COLO668 (cell line): ENCODE measurements at regions not wholly inside any gene's neighbourhood (a gene's known extent, or its start where the extent isn't known, plus 50 kb on each side); places are given as distances from the start of the nearest gene placed in this dataset.

Experiments used
- DNase-seq: peaks from one replicate; lab custom pipeline; 2025; ENCODE audit not compliant: unreplicated experiment; lab: John Stamatoyannopoulos, UW

GRCh38 chr20:48194583-48194982 lies 409.3 kb upstream of the SULF2 start:
- no peak for DNase-seq

- no peak for DNase-seq
Observed at GRCh38 chr20:48193627-48194425, 408.5 kb upstream of the SULF2 start.

- no peak for DNase-seq
Observed at GRCh38 chr20:48192109-48192508, 406.8 kb upstream of the SULF2 start.

- no peak for DNase-seq
Observed at GRCh38 chr20:48191200-48191599, 405.9 kb upstream of the SULF2 start.

GRCh38 chr20:48190757-48191156 lies 405.5 kb upstream of the SULF2 start:
- DNase-seq = no peak

GRCh38 chr20:48189181-48189580 lies 403.9 kb upstream of the SULF2 start:
- DNase-seq = no peak

- no peak for DNase-seq
Observed at GRCh38 chr20:48187851-48188250, 402.6 kb upstream of the SULF2 start.

- no peak for DNase-seq
Observed at GRCh38 chr20:48186915-48187314, 401.6 kb upstream of the SULF2 start.

GRCh38 chr20:48186447-48186846 lies 401.2 kb upstream of the SULF2 start:
- DNase-seq = no peak

GRCh38 chr20:48184229-48184628 lies 398.9 kb upstream of the SULF2 start:
- no peak for DNase-seq

GRCh38 chr20:48181261-48181935 lies 396.1 kb upstream of the SULF2 start:
- DNase-seq = no peak

- no peak for DNase-seq
Observed at GRCh38 chr20:48180618-48181017, 395.3 kb upstream of the SULF2 start.

GRCh38 chr20:48180024-48180423 lies 394.7 kb upstream of the SULF2 start:
- no peak for DNase-seq

GRCh38 chr20:48178633-48179032 lies 393.4 kb upstream of the SULF2 start:
- no peak for DNase-seq

- no peak for DNase-seq
Observed at GRCh38 chr20:48177058-48177457, 391.8 kb upstream of the SULF2 start.

GRCh38 chr20:48176139-48176538 lies 390.9 kb upstream of the SULF2 start:
- no peak for DNase-seq

- DNase-seq = no peak
Observed at GRCh38 chr20:48175261-48175660, 390.0 kb upstream of the SULF2 start.

GRCh38 chr20:48172357-48172702 lies 387.0 kb upstream of the SULF2 start:
- no peak for DNase-seq

- DNase-seq = no peak
Observed at GRCh38 chr20:48171626-48172356, 386.5 kb upstream of the SULF2 start.

GRCh38 chr20:48171071-48171470 lies 385.8 kb upstream of the SULF2 start:
- no peak for DNase-seq

GRCh38 chr20:48170625-48171024 lies 385.3 kb upstream of the SULF2 start:
- DNase-seq = no peak

- DNase-seq = no peak
Observed at GRCh38 chr20:48169650-48170225, 384.5 kb upstream of the SULF2 start.
